Gastrocnemius medialis (tissue), 4 donors: ENCODE measurements at regions not wholly inside any gene's neighbourhood (a gene's known extent, or its start where the extent isn't known, plus 50 kb on each side); places are given as distances from the start of the nearest gene placed in this dataset.

ENCODE experiments used
- POLR2A ChIP-seq, 2 donors: fragments of 450-650 bp; IDR thresholded peaks; one replicate each; pipeline ENCODE4 v1.6.1; 2017; ENCODE audit warnings: antibody characterized with exemption in 2 of 2, mild to moderate bottlenecking in 2 of 2, moderate library complexity in 2 of 2
- TF ChIP-seq, protein P1 (sequence below), 5 experiments: fragments of 450-650 bp in 3 of 5; fragments of 200-600 bp in 2 of 5; sonication (generic) in 2 of 5; IDR thresholded peaks in 4 of 5; conservative IDR thresholded peaks in 1 of 5; 1 replicate in 4 of 5; 2 replicates in 1 of 5; pipeline ENCODE4 v1.5.1; 2016 to 2019; ENCODE audit warnings: antibody characterized with exemption in 5 of 5, mild to moderate bottlenecking in 3 of 5, moderate library complexity in 3 of 5

GRCh38 chr4:123840197-123840596 is 443.6 kb downstream of the SPRY1 start:
- TF ChIP-seq POLR2A (IDR thresholded peaks at IDR 0.05), result no peak
- TF ChIP-seq, protein P1, sequence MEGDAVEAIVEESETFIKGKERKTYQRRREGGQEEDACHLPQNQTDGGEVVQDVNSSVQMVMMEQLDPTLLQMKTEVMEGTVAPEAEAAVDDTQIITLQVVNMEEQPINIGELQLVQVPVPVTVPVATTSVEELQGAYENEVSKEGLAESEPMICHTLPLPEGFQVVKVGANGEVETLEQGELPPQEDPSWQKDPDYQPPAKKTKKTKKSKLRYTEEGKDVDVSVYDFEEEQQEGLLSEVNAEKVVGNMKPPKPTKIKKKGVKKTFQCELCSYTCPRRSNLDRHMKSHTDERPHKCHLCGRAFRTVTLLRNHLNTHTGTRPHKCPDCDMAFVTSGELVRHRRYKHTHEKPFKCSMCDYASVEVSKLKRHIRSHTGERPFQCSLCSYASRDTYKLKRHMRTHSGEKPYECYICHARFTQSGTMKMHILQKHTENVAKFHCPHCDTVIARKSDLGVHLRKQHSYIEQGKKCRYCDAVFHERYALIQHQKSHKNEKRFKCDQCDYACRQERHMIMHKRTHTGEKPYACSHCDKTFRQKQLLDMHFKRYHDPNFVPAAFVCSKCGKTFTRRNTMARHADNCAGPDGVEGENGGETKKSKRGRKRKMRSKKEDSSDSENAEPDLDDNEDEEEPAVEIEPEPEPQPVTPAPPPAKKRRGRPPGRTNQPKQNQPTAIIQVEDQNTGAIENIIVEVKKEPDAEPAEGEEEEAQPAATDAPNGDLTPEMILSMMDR (IDR thresholded peaks at IDR 0.05 in 4 of 5, conservative IDR thresholded peaks at IDR 0.05 in 1 of 5), result no peak
